Neural crest cell (in vitro differentiated cells): ENCODE measurements at regions not wholly inside any gene's neighbourhood (a gene's known extent, or its start where the extent isn't known, plus 50 kb on each side); places are given as distances from the start of the nearest gene placed in this dataset.

ENCODE experiments used
- DNase-seq: peaks from one replicate; pipeline ENCODE4 v3.0.0; 2021; ENCODE audit warnings: low read depth, mixed read lengths, low spot score
- H3K27ac Mint-ChIP-seq: one replicate; pipeline ENCODE4 v1.8.0; 2021; ENCODE audit warnings: mild to moderate bottlenecking, mixed read lengths; ENCODE audit not compliant: unreplicated experiment
- H3K27me3 Mint-ChIP-seq: 2 replicates; pipeline ENCODE4 v1.8.0; 2021; ENCODE audit warnings: low read depth, mild to moderate bottlenecking, mixed read lengths
- H3K36me3 Mint-ChIP-seq: 2 replicates; pipeline ENCODE4 v1.8.0; 2021; ENCODE audit warnings: low read depth, mild to moderate bottlenecking, mixed read lengths
- H3K4me1 Mint-ChIP-seq: 2 replicates; pipeline ENCODE4 v1.8.0; 2021; ENCODE audit warnings: mixed read lengths
- H3K4me3 Mint-ChIP-seq: one replicate; pipeline ENCODE4 v1.8.0; 2021; ENCODE audit warnings: mild to moderate bottlenecking, mixed read lengths
- H3K9me3 Mint-ChIP-seq: 2 replicates; pipeline ENCODE4 v1.8.0; 2021; ENCODE audit warnings: mixed read lengths
- TF ChIP-seq, protein P1 (sequence below): fragments of 200-600 bp; sonication (generic); conservative IDR thresholded peaks from 2 replicates; pipeline ENCODE4 v1.5.0; 2021; ENCODE audit warnings: antibody characterized with exemption, mild to moderate bottlenecking

DNA sequence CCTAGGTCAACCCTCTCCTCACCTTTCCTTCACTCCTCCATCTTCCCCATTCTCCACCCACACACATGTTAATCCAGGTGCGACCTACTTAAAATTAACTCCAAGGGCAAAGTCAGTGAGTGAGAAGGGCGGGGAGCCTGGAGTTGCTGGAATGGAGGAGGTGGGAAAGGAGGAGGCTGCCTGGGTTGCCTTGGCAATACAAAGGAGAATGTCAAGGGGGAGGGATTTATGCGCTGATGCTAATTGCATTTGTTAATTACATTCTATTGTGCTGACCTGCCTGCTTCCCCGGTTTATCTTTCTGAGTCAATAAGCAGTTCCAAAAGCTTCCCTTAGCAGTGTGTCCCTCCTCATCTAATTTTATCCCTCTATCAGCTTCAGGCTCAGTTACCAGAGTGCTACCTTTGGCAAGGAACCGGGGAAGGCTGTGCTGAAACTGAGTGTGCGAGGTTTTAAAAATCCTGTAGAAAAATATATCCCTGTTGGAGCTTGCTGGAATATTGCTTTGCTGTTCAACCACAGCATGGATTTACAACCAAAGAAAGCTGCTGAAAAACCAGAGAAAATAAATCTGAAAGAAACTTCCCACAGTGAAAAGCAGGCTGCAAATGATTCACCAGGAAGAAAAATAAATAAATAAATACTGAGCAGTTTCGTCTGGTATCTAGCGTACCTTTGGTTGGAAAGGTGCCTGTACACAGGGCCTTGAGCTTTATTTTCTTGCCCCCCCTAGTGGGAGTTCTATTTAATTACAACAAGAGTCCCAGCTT lies 113.2 kb upstream of the DGKB start:
- Mint-ChIP-seq H3K9me3 (no peaks in the 10 kb centered on the region), H3K4me1 (peaks cover 18% of the 10 kb centered on the region), H3K36me3 (no peaks in the 10 kb centered on the region), H3K27ac (no peak overlapping the region), H3K27me3 (no peaks in the 10 kb centered on the region), H3K4me3 (peak overlapping the region; percentile 70)
- TF ChIP-seq, protein P1, sequence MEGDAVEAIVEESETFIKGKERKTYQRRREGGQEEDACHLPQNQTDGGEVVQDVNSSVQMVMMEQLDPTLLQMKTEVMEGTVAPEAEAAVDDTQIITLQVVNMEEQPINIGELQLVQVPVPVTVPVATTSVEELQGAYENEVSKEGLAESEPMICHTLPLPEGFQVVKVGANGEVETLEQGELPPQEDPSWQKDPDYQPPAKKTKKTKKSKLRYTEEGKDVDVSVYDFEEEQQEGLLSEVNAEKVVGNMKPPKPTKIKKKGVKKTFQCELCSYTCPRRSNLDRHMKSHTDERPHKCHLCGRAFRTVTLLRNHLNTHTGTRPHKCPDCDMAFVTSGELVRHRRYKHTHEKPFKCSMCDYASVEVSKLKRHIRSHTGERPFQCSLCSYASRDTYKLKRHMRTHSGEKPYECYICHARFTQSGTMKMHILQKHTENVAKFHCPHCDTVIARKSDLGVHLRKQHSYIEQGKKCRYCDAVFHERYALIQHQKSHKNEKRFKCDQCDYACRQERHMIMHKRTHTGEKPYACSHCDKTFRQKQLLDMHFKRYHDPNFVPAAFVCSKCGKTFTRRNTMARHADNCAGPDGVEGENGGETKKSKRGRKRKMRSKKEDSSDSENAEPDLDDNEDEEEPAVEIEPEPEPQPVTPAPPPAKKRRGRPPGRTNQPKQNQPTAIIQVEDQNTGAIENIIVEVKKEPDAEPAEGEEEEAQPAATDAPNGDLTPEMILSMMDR: peak; percentile 90
- peak; percentile 15 for DNase-seq

DNA sequence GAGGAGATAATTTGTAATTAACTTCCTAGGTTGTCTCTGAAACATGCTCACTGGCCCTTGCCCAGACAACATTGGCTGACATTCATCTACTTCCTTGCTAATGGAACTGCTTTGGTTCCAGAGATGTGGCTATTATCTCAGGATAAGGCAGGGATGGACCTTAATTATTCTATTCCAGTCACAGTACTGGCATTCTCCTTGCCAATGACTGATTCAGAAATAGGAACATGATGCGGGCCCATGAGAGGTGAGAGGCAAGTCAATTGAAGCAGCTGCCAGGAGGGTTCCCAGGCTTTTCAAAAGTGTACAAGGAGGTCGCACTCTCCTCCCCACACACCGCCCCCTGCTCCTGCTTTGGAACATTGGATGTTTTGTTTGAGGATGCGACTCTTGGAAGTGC lies 109.6 kb upstream of the DGKB start:
- Mint-ChIP-seq H3K4me1 (peaks cover 18% of the 10 kb centered on the region), H3K9me3 (no peaks in the 10 kb centered on the region), H3K27me3 (no peaks in the 10 kb centered on the region), H3K36me3 (no peaks in the 10 kb centered on the region), H3K4me3 (no peak overlapping the region), H3K27ac (no peak overlapping the region)
- TF ChIP-seq, protein P1: no peak
- DNase-seq: no peak

- H3K36me3 Mint-ChIP-seq: no peaks in the 10 kb centered on the region
- no peaks in the 10 kb centered on the region for H3K27me3 Mint-ChIP-seq
- peaks cover 18% of the 10 kb centered on the region for H3K4me1 Mint-ChIP-seq
- no peak overlapping the region for H3K4me3 Mint-ChIP-seq
- H3K27ac Mint-ChIP-seq: no peak overlapping the region
- TF ChIP-seq, protein P1: no peak
- H3K9me3 Mint-ChIP-seq: peaks cover 3% of the 10 kb centered on the region
- DNase-seq: no peak
These were observed 108.7 kb upstream of the DGKB start for GRCh38 chr7:15011289-15011688.

DNA sequence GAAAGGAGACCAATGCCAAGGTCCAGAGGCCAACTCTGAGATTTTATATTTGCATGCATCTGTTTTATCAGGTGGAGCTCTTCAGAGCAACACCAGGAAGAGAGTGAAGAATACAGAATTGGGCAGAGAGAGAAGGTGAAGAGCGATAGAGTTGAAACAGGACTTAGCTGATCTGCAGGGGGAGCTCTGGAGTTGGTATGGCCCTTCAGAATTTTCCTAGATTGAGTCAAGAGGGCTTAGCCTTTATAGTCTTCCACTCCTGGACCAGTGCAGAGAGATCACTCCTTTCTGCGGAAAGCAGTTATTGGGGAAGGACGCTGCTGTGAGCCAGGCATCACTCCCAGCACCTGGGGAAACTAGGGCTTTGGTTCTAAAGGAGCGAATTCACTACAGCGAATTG lies 105.0 kb upstream of the DGKB start:
- H3K36me3 Mint-ChIP-seq: no peaks in the 10 kb centered on the region

DNA sequence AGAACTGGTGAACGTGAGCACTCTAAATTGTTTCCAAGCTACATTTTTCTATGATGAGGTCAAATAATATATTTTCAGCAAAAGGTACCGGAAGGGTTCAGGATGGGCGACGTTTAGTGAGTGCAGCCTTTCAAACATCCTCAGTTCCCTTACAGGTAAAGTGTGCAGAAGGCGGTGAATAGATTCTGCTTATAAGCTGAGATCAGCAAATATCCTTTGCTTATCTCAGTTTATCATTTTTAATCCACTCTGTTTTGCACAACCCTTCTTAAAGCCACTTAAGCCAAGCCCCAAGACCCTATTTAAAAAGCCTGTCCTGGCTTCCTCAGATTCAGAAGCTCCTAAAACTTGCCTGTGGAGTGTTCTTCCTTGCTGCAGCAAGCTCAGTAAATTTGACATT lies 103.1 kb upstream of the DGKB start:
- TF ChIP-seq, protein P1: no peak
- no peak for DNase-seq
- no peaks in the 10 kb centered on the region for H3K4me1 Mint-ChIP-seq
- no peaks in the 10 kb centered on the region for H3K36me3 Mint-ChIP-seq
- H3K4me3 Mint-ChIP-seq: no peak overlapping the region
- no peaks in the 10 kb centered on the region for H3K27me3 Mint-ChIP-seq
- H3K27ac Mint-ChIP-seq: no peak overlapping the region
- peaks cover 3% of the 10 kb centered on the region for H3K9me3 Mint-ChIP-seq

More for the DNA sequence above, 105.0 kb upstream of the DGKB start:
- H3K9me3 Mint-ChIP-seq: peaks cover 3% of the 10 kb centered on the region
- peaks cover 9% of the 10 kb centered on the region for H3K4me1 Mint-ChIP-seq
- no peaks in the 10 kb centered on the region for H3K27me3 Mint-ChIP-seq
- H3K27ac Mint-ChIP-seq: no peak overlapping the region
- no peak overlapping the region for H3K4me3 Mint-ChIP-seq
- no peak for DNase-seq
- TF ChIP-seq, protein P1: no peak
